ENCODE measurements at regions not wholly inside any gene's neighbourhood (a gene's known extent, or its start where the extent isn't known, plus 50 kb on each side); places are given as distances from the start of the nearest gene placed in this dataset.

DNA sequence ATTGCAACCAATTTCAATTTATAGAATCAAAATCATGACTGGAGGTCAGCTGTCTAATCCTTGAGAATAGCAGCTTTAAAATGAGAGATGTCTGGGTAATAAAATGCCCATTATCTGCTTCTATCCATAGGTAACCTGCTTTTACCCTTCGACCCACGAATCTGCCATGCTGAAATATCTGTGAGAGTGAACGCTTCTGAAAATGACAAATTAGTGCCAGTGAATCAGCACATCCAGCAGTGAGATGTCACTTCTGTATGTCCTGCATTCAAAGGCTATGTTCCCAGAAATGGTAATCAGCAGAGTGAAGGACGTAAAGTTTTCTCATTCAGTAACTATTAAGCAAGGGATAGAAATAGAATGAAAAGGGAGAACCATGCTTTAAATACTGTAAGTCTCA is 532.4 kb upstream of the ITGA1 start:
- CTCF ChIA-PET (ENCODE audit: partially characterized antibody): no interaction called here
- no peak overlapping the region for H2AK5ac ChIP-seq (ENCODE audit: low read depth, low read length)
- no peaks in the 10 kb centered on the region for H3K4me1 ChIP-seq (replicated peaks in 1 of 4; ENCODE audit: control insufficient read depth in 3 of 4, insufficient read depth in 4 of 4, low read length in 3 of 4)
- POLR2A ChIA-PET (ENCODE audit: partially characterized antibody): no interaction called here
- H3K36me3 ChIP-seq (ENCODE audit: control insufficient read depth in 2 of 4, insufficient read depth in 4 of 4, low read length in 3 of 4): no peaks in the 10 kb centered on the region
- H4K8ac ChIP-seq (ENCODE audit: extremely low read depth, insufficient read depth, low read length): no peak overlapping the region
- H2BK12ac ChIP-seq (ENCODE audit: low read depth, low read length): no peak overlapping the region
- no peak overlapping the region for H3K14ac ChIP-seq (ENCODE audit: insufficient read length)
- H3K79me2 ChIP-seq (ENCODE audit: control insufficient read depth in 1 of 2, insufficient read depth in 2 of 2, low read length in 2 of 2): no peaks in the 10 kb centered on the region
- WGBS, 2 experiments (ENCODE audit: extremely low coverage in 1 of 2, insufficient coverage in 1 of 2, insufficient read length in 1 of 2, insufficient replicate concordance in 2 of 2, low coverage in 1 of 2, low lambda C conversion rate in 2 of 2, missing lambda C conversion rate in 1 of 2): 88% methylated on average over 4 of the region's 4 CpGs; no CpG with 5 or more reads in 1 of the 2 experiments
- H3K27ac ChIP-seq (ENCODE audit: low read depth, low read length): no peak overlapping the region
- no peaks in the 10 kb centered on the region for H3K9me3 ChIP-seq (ENCODE audit: insufficient read depth in 2 of 2, low read depth in 1 of 2, low read length in 1 of 2)
- H3K4me3 ChIP-seq (ENCODE audit: extremely low read depth in 1 of 4, insufficient read depth in 2 of 4, low read depth in 3 of 4, low read length in 4 of 4): no peak overlapping the region
- no peak overlapping the region for H2BK5ac ChIP-seq (ENCODE audit: low read depth, low read length)
- H2BK15ac ChIP-seq (ENCODE audit: low read length): no peak overlapping the region
- H2BK120ac ChIP-seq (replicated peaks; ENCODE audit: low read depth, low read length): no peak overlapping the region
- DNase-seq (ENCODE audit: low read depth in 1 of 2, low spot score in 2 of 2) (no peak), FAIRE-seq (no peak)
- H3K4me2 ChIP-seq (ENCODE audit: insufficient read depth in 1 of 2, low read depth in 2 of 2, low read length in 2 of 2): no peak overlapping the region
- no peak overlapping the region for H3K23ac ChIP-seq (ENCODE audit: insufficient read length)
- no peaks in the 10 kb centered on the region for H4K20me1 ChIP-seq (replicated peaks in 1 of 2; ENCODE audit: control insufficient read depth in 1 of 2, insufficient read depth in 2 of 2, low read length in 2 of 2)
- no peak overlapping the region for H3K18ac ChIP-seq (ENCODE audit: extremely low read depth, low read length)
- H2AFZ ChIP-seq (ENCODE audit: low read length): no peak overlapping the region
- H2BK20ac ChIP-seq (ENCODE audit: low read length): no peak overlapping the region
- no peaks in the 10 kb centered on the region for H3K27me3 ChIP-seq (replicated peaks in 1 of 4; ENCODE audit: control insufficient read depth in 3 of 4, extremely low read depth in 1 of 4, insufficient read depth in 3 of 4, low read length in 3 of 4)
- no peaks in the 10 kb centered on the region for H3K23me2 ChIP-seq (ENCODE audit: low read depth, low read length)
- no peak overlapping the region for H4K5ac ChIP-seq (ENCODE audit: insufficient read length, low read depth, low read length)
- H3K56ac ChIP-seq (replicated peaks; ENCODE audit: insufficient read length, low read depth, low read length): no peak overlapping the region
- H4K91ac ChIP-seq (replicated peaks; ENCODE audit: insufficient read length, low read length): no peak overlapping the region
- H3K79me1 ChIP-seq (ENCODE audit: low read depth, low read length): no peaks in the 10 kb centered on the region
- H3K4ac ChIP-seq (replicated peaks; ENCODE audit: insufficient read length, low read depth, low read length): no peak overlapping the region
- no peak overlapping the region for H3K9ac ChIP-seq (replicated peaks in 1 of 4; ENCODE audit: extremely low read depth in 1 of 4, low read depth in 3 of 4, low read length in 3 of 4)
- TF ChIP-seq SIN3A (conservative IDR thresholded peaks at IDR 0.05 in 1 of 2, IDR thresholded peaks at IDR 0.05 in 1 of 2; ENCODE audit: low read depth in 1 of 2, low read length in 2 of 2) (no peak), KDM1A (IDR thresholded peaks at IDR 0.05; ENCODE audit: borderline replicate concordance, low read length) (no peak), RXRA (IDR thresholded peaks at IDR 0.05; ENCODE audit: insufficient read depth, low read depth, low read length) (no peak), TEAD4 (IDR thresholded peaks at IDR 0.05; ENCODE audit: low read depth, low read length) (no peak), RAD21 (IDR thresholded peaks at IDR 0.05 in 1 of 2, conservative IDR thresholded peaks at IDR 0.05 in 1 of 2; ENCODE audit: low read depth in 2 of 2, low read length in 2 of 2) (no peak), SIRT6 (IDR thresholded peaks at IDR 0.05; ENCODE audit: low read length) (no peak), SAP30 (IDR thresholded peaks at IDR 0.05; ENCODE audit: insufficient read depth, insufficient replicate concordance, low read length) (no peak), YY1 (IDR thresholded peaks at IDR 0.05; ENCODE audit: low read depth, low read length) (no peak)

Data from H1 (cell line).